ENCODE measurements at regions not wholly inside any gene's neighbourhood (a gene's known extent, or its start where the extent isn't known, plus 50 kb on each side); places are given as distances from the start of the nearest gene placed in this dataset.
"Not testable (repeated sequence)": the region's sequence is repeated elsewhere in the genome, so short reads cannot be mapped to it uniquely, and the experiment has no call there.

DNA sequence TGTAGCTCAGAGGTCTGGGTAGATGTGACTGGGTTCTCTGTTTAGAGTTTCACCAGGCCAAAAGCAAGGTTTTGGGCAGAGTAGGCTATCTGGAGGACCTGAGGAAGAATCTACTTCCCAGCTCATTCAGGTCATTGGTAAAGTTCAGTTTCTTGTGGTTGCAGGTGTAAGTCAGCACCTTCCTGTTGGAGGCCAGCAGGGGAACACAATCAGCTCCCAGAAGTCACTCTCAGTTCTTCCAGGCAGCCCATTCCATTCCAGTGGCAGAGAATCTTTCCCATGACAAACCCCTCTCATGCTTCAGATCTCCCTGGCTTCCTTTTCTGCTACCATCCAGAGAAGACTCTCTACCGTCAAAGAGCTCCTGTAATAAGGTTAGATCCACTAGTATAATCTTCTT, 176.2 kb upstream of the UFM1 start:
- in situ Hi-C loops (cut with HindIII; ENCODE audit: low pct_unique_long_range_greater_than_20kb, low sequenced_read_pairs), result no loop called here
- no peak for DNase-seq (ENCODE audit: low read depth, low spot score)

DNA sequence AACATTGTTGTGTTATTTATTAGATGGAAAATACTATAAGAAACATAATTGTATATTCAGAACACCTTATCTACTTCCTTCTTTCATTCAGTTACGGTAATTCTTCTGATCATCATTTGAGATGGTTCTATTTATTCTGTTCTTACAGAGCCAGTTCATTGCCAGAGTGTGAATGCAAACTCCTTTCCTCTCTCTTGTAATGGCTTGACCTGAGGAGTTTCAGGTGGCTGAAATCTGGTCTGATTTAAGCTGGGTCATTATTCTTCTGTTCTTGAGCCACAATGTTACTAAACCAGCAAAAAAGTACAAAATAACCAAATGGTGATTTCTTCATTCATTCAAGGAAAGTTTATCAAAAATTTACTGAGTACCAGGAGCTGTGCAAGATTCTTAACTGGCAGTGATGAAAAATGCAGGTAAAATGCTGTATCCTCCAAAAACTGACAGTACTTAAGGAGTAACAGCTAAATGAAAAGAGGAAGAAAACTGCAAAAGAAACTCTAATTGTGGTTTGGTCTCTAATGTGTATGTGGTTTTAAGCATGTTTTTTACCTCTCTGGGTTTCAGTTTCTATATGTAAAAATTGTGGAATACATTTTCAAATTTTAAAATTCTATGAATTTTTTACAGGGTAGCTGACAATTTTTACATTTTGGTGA, 182.4 kb upstream of the UFM1 start:
- in situ Hi-C loops (cut with HindIII; ENCODE audit: low pct_unique_long_range_greater_than_20kb, low sequenced_read_pairs), result no loop called here
- DNase-seq (ENCODE audit: low read depth, low spot score), result no peak

DNA sequence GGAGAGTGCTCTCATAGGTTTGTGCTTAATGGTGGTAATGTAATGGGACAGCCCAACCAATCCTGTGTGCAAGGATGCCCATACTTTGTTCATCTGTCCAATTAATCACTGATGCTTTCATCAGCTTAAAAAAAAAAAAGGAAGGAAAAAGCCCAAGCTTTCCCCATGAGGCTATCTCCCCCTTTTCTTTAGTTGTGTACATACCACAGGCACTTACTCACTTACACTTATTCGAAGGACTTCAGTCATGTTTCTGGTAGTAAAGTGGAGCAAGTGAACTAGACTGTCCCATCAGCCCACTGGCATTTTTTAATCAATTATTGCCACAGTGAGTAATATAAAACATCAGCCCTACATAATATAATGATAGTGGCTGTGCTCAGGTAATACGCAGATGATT, 183.5 kb upstream of the UFM1 start:
- DNase-seq (ENCODE audit: low read depth, low spot score), result no peak
- in situ Hi-C loops (cut with HindIII; ENCODE audit: low pct_unique_long_range_greater_than_20kb, low sequenced_read_pairs), result no loop called here

DNA sequence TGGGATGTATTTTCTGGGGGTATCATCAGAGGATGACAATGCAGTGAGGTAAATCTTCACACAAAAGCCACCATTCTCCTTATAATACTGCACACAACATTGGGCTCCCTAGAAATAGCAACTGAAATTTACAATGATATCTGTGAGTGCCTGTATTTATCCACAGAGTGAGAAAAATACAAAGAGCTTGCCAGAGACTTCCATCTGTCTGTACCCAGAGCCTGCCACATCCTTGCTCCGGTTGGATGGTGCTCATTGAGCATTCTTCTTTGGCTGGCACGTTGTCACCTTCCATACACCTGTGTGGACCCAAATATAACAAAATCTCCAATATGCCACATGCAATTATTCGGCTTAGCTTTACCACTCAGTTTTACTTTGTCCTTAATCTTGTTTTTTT, 189.5 kb upstream of the UFM1 start:
- in situ Hi-C loops (cut with HindIII; ENCODE audit: low pct_unique_long_range_greater_than_20kb, low sequenced_read_pairs), result no loop called here
- DNase-seq (ENCODE audit: low read depth, low spot score), result no peak

DNA sequence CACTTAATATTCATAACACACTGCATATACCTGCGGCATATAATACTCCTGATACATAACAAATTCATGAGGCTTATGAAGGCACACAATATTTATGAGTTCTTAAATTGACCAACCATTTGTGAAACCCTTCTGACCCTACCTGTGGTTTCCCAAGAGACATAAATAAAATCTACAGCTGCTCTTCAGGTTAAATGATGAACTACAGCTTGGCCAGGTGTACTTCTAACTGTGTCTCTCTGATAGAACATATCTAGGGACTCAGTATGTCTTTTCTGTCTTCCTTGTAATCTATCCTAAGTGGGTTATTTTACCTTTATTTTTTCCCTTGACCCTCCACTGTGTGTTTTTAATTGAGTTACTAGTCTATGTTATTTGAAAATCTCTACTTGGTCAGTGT, 189.9 kb upstream of the UFM1 start:
- in situ Hi-C loops (cut with HindIII; ENCODE audit: low pct_unique_long_range_greater_than_20kb, low sequenced_read_pairs), result no loop called here
- DNase-seq (ENCODE audit: low read depth, low spot score), result no peak

DNA sequence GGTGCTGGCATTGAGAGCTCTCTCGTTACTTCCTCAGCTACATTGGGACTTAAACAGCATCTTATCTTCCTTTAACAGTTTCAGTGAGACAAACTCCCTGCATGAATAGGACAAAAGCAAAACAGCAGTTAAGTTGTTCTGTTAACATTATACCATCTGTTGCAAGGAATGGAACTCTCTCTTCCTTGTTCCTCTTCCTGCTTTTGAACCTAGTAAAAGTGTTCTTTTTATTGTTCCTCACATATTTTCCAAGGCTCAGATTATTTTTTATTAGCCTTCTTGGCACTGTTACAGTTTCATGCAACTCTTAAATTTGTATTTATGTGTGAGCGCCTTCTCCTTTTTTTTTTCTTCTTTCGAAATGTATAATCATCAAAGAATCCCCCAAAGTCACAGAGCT, 202.6 kb upstream of the UFM1 start:
- no peak for DNase-seq (ENCODE audit: low read depth, low spot score)
- in situ Hi-C loops (cut with HindIII; ENCODE audit: low pct_unique_long_range_greater_than_20kb, low sequenced_read_pairs), result no loop called here

DNA sequence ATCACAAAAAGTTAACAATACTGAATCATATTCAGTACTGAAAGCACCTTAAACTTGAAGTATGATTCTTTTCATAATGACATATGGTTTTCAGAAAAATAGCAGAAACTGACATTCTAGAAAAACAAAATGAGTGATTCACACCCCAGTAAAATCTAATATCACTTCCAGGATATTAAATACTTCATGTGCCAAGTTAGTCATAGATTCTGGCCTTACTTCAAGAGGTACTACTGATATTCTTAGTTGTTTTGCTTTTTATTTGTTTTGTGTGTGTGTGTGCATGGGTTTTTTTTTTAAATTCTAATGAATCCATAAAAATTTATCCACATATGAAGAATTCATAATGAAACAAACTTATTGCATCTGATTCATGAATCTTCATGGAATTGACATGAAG, 207.9 kb upstream of the UFM1 start:
- in situ Hi-C loops (cut with HindIII; ENCODE audit: low pct_unique_long_range_greater_than_20kb, low sequenced_read_pairs), result no loop called here
- DNase-seq (ENCODE audit: low read depth, low spot score), result no peak

DNA sequence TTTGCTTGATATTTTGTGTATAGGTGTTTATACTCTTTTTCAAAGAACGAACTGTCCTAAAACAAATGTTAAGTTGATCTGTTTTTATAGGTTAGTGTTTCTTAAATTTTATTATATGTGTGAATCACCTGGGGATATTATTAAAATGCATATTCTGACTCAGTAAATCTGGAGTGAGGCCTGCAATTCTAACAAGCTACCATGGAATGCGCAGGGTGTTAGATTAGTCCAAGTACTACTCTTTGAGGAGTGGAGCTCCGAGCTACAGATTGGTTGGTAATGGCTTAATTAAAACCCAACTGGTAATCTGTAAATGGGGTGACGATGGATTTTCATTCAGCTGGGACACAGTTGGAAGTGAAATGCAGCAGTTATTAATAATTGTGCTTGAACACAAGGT, 214.1 kb upstream of the UFM1 start:
- DNase-seq (ENCODE audit: low read depth, low spot score), result no peak
- in situ Hi-C loops (cut with HindIII; ENCODE audit: low pct_unique_long_range_greater_than_20kb, low sequenced_read_pairs), result no loop called here

DNA sequence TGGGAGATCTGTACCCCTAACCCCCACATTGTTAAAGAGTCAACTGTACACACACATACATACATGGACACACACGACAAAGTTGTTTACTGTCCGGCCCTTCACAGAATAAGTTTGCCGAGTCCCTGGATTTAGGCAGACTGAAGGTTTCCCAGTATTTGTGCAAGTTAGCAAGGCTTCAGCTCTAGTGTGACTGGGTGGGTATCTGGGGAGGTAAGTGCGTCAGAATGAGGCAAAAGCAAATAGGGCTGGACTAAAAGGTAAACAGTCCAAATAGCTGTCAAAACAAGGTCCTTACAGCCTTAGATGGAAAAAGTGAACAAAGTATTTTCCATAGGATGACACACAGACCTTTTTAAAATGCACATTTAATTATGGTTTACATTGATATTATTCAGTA, 228.4 kb upstream of the UFM1 start:
- in situ Hi-C loops (cut with HindIII; ENCODE audit: low pct_unique_long_range_greater_than_20kb, low sequenced_read_pairs), result no loop called here
- no peak for DNase-seq (ENCODE audit: low read depth, low spot score)

DNA sequence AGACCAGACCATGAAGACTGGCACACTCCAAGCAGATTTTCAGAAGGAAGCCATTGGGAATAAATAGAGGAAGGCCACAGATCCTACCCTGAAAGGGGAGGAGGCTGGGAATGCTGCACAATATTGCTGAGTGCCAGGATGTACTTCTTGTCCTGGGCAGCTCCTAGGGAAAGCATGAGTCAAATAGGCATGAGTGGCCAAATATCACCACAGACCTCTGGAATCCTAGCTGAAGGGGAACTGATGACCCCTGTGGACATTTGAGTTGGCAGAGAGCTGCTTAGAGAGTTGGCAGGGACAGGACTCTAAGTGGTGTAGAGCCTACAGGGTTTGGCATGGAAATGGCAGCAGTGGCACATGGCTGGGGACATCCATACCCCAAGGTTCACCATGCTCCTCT, 234.3 kb upstream of the TRPC4 start:
- no peak for DNase-seq (ENCODE audit: low read depth, low spot score)
- in situ Hi-C loops (cut with HindIII; ENCODE audit: low pct_unique_long_range_greater_than_20kb, low sequenced_read_pairs), result no loop called here

DNA sequence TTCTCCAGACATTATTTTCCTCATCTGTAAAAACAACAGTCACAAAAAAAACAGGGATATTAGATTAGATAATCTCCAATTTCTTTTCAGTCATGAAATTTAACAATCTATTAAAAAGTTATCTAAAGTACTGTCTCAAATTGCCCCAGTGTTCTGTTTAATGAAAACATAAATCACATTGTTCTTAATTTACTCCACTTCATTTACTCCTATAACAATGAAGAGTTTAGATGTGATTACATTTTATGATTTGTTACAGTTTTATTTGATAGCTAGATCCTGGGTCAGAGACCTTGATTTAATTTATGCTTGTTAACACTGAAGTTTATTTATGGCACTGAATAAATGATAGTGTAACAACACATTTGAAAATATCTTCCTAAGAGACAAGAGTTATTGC, 230.2 kb upstream of the TRPC4 start:
- in situ Hi-C loops (cut with HindIII; ENCODE audit: low pct_unique_long_range_greater_than_20kb, low sequenced_read_pairs), result no loop called here
- no peak for DNase-seq (ENCODE audit: low read depth, low spot score)

DNA sequence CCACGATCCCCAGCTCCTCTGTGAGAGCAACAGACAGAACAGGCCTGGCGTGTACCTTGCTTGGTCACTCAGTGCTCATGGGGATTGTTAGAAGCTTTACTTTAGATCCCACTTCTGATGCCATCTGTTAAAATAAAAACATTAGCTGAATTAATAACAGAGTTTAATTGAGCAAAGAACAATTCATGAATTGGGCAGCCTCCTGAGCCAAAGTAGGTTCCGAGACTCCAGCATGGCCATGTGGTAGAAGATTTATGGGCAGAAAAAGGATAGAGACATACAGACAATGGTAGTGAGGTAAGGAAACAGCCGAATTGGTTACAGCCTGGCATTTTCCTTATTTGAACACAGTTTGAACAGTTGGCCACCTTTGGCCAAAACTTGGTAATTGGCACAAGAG, 223.9 kb upstream of the TRPC4 start:
- in situ Hi-C loops (cut with HindIII; ENCODE audit: low pct_unique_long_range_greater_than_20kb, low sequenced_read_pairs), result no loop called here
- no peak for DNase-seq (ENCODE audit: low read depth, low spot score)

DNA sequence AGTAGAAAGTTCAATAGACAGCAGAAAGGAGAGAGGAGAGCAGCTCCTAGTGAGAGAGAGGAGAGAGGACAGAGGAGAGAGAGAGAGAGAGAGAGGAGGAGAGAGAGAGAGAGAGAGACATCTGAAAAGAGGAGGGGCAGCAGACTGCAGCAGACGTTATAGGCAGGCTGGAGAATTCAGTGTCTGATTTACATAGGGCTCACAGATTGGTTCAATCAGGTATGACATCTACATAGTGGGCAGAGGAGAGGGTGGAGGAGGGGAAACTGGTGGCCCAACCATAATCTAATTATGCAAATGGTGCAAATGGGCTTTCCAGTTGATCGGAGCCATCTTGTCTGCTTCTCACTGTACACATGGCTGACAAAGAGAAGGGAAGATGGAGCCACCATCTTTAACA, 221.3 kb upstream of the TRPC4 start:
- in situ Hi-C loops (cut with HindIII; ENCODE audit: low pct_unique_long_range_greater_than_20kb, low sequenced_read_pairs), result no loop called here
- no peak for DNase-seq (ENCODE audit: low read depth, low spot score)

DNA sequence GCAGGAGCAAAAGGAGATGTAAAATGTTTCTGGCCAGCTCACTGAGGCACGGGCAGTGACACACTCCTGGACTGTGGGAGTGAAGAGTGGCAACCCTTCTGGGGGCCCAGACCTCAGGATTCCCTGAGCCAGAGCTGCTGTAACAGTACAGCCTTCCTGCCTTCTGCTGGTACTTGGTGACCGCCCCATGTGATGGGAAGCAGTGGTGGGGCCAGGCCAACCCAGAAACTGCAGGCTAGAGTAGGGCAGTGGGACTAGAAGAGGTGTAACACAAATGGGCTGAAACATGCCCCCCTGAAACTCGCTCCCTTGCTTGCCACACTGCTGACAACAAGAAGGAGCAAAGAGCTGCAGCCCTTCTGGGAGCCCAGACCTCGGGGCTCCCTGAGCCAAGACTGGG, 217.1 kb upstream of the TRPC4 start:
- no peak for DNase-seq (ENCODE audit: low read depth, low spot score)
- in situ Hi-C loops (cut with HindIII; ENCODE audit: low pct_unique_long_range_greater_than_20kb, low sequenced_read_pairs), result no loop called here

DNA sequence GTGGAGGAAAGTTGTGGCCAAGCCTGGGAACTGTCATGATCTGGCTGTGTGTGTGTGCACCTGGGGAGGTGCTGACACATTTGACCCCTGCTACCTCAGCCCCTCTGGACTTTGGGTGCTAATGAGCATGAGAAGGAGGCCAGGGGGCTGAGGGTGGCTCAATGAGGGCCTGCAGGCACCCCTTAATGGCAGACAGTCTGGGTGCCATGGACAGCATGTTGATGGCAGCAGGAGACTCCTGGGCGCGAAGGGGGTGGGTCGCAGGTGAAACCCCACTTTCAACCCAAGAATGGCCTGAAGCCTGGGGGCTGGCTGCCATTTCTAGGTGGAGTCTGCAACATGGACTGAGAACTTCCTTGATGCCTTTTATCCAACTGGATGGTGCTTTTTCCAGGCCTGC, 216.4 kb upstream of the TRPC4 start:
- in situ Hi-C loops (cut with HindIII; ENCODE audit: low pct_unique_long_range_greater_than_20kb, low sequenced_read_pairs), result no loop called here
- no peak for DNase-seq (ENCODE audit: low read depth, low spot score)

DNA sequence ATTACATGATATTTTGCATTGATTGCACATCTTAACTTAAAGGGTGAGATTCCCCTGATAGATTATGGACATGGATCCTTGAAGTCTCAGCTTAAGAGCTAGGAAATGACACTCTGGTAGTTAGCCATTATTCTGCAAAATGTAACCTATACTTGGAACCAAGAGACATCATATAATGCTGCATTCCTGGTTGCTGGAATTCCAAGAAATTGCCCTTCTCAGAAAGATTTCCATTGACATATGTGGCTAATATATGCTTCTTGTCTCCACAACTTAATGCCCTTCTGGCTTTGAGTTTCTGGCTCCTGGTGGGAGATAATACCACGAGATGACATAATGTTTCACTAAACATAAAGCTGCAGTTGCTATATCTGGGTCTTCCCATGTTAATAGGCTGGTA, 204.4 kb upstream of the TRPC4 start:
- no peak for DNase-seq (ENCODE audit: low read depth, low spot score)
- in situ Hi-C loops (cut with HindIII; ENCODE audit: low pct_unique_long_range_greater_than_20kb, low sequenced_read_pairs), result no loop called here

DNA sequence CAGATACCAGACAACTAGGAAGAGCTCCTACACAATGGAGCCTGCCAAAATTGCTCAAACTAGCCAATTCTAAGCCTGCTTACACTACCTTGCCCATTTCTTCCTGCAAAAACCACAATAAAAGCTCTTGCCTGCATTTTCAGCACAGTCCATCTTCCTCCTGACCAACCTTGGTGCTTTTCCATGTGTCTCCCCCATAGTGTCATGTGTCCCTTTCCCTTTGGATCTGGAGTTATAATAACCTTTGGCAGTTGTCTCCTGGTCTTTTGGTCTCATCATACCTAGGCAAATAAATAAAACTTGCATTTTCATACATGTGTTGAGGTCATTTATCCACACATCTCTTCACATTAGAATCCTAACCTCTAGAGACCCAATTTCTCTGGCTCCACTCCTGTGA, 203.1 kb upstream of the TRPC4 start:
- in situ Hi-C loops (cut with HindIII; ENCODE audit: low pct_unique_long_range_greater_than_20kb, low sequenced_read_pairs), result no loop called here

DNA sequence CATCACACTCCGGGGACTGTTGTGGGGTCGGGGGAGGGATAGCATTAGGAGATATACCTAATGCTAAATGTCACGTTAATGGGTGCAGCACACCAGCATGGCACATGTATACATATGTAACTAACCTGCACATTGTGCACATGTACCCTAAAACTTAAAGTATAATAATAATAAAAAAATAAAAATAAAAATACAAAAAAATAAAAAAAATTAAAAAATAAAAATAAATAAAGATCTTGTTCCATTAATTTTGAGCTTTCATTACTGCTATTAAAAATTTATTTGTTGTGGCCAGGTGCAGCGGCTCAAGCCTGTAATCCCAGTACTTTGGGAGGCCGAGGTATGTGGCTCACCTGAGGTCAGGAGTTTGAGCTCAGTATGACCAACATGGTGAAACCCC, 201.8 kb upstream of the TRPC4 start:
- in situ Hi-C loops (cut with HindIII; ENCODE audit: low pct_unique_long_range_greater_than_20kb, low sequenced_read_pairs); DNase-seq (ENCODE audit: low read depth, low spot score): not testable (repeated sequence)

More for the DNA sequence above, 203.1 kb upstream of the TRPC4 start:
- no peak for DNase-seq (ENCODE audit: low read depth, low spot score)

DNA sequence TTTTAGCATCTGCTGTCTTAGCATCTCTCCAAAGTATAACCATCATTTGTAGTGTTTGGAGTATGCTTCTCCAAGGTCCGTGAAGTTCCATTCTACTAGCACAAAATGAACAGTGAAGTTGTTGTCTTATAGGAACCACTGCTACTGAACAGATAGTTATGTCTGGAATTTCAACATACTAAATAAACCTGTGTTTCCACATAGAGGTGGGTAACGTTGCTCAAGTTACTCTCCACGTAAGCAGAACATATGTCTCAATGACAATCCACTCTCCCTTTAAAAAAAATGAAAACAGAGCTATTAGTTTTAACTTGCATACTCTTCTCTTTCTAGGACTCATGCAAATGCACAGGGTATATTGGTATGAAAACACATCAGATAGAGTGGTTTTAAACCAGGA, 184.3 kb upstream of the TRPC4 start:
- in situ Hi-C loops (cut with HindIII; ENCODE audit: low pct_unique_long_range_greater_than_20kb, low sequenced_read_pairs), result no loop called here
- DNase-seq (ENCODE audit: low read depth, low spot score), result no peak

DNA sequence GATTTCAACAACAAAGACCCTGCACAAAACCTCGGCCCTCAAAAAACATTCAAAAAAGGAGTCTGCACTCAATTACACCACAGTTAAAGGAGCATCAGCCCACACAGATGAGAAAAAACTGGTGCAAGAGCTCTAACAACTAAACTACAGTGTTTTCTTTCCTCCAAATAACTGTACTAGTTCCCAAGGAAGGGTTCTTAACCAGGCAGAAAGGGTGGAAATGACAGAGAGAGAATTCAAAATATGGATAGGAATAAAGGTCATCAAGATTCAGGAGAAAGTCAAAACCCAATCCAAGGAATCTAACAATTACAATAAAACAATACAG, 176.4 kb upstream of the TRPC4 start:
- in situ Hi-C loops (cut with HindIII; ENCODE audit: low pct_unique_long_range_greater_than_20kb, low sequenced_read_pairs), result no loop called here
- no peak for DNase-seq (ENCODE audit: low read depth, low spot score)
